ENCODE measurements at regions not wholly inside any gene's neighbourhood (a gene's known extent, or its start where the extent isn't known, plus 50 kb on each side); places are given as distances from the start of the nearest gene placed in this dataset.

- TF ChIP-seq MTA2 (IDR thresholded peaks at IDR 0.05; ENCODE audit: low read depth) (peak; percentile 44; the same call in 1 of the 2 replicates), BCL3 (IDR thresholded peaks at IDR 0.05; ENCODE audit: borderline replicate concordance, insufficient read depth, low read depth, low read length, poor library complexity, severe bottlenecking) (peak; percentile 28), SREBF2 (IDR thresholded peaks at IDR 0.05; ENCODE audit: low read length) (no peak), EP300 (IDR thresholded peaks at IDR 0.05; ENCODE audit: borderline replicate concordance in 1 of 2, control insufficient read depth in 1 of 2, low read depth in 2 of 2, low read length in 2 of 2) (peak in 1 of 2 experiments; percentile 53; a peak in 2 of 4 replicates), POU2F2 (IDR thresholded peaks at IDR 0.05; ENCODE audit: borderline replicate concordance, low read depth, low read length) (no peak; the same call in 2 of the 3 replicates), ZNF207 (IDR thresholded peaks at IDR 0.05; ENCODE audit: borderline replicate concordance) (no peak), YY1 (IDR thresholded peaks at IDR 0.05; ENCODE audit: low read depth, low read length) (no peak), ATF2 (IDR thresholded peaks at IDR 0.05; ENCODE audit: low read length) (0 out of 2 replicates have a peak, but pooled peaks have one; percentile 30), IKZF2 (IDR thresholded peaks at IDR 0.05) (peak; percentile 69 to 76; a peak in 2 of 4 replicates), SMAD1 (IDR thresholded peaks at IDR 0.05; ENCODE audit: low read depth, partially characterized antibody) (no peak), BHLHE40 (IDR thresholded peaks at IDR 0.05; ENCODE audit: borderline replicate concordance in 1 of 2, low read depth in 2 of 2, low read length in 1 of 2) (peak in 1 of 2 experiments; percentile 23; a peak in 1 of 4 replicates), STAT3 (IDR thresholded peaks at IDR 0.05; ENCODE audit: low read depth, low read length) (no peak), ESRRA (IDR thresholded peaks at IDR 0.05; ENCODE audit: low read length) (no peak), SPI1 (IDR thresholded peaks at IDR 0.05; ENCODE audit: borderline replicate concordance, insufficient read depth, low read depth, low read length) (peak; percentile 11; the same call in 1 of the 2 replicates), WRNIP1 (IDR thresholded peaks at IDR 0.05; ENCODE audit: borderline replicate concordance, low read depth, low read length) (no peak), POLR2AphosphoS5 (IDR thresholded peaks at IDR 0.05; ENCODE audit: low read length) (no peak), RELB (IDR thresholded peaks at IDR 0.05; ENCODE audit: low read depth) (peak; percentile 84; the same call in 1 of the 2 replicates), HSF1 (IDR thresholded peaks at IDR 0.05; ENCODE audit: low read depth, low read length) (no peak), SP1 (IDR thresholded peaks at IDR 0.05; ENCODE audit: low read depth, low read length) (no peak), IKZF1 (conservative IDR thresholded peaks at IDR 0.05) (peak; percentile 65), NKRF (conservative IDR thresholded peaks at IDR 0.05) (no peak), NR2C1 (IDR thresholded peaks at IDR 0.05) (no peak), IRF4 (IDR thresholded peaks at IDR 0.05; ENCODE audit: low read depth, low read length) (no peak), DPF2 (IDR thresholded peaks at IDR 0.05) (peak; percentile 56; the same call in 1 of the 2 replicates)
These were observed 94.4 kb upstream of the CLCN4 start (continued) for GRCh38 chrX:10062352-10062751.

All from GM12878 (cell line).